Osteocyte (in vitro differentiated cells): ENCODE measurements at regions not wholly inside any gene's neighbourhood (a gene's known extent, or its start where the extent isn't known, plus 50 kb on each side); places are given as distances from the start of the nearest gene placed in this dataset.

Source experiments
- DNase-seq: peaks from one replicate; pipeline ENCODE4 v3.0.0; 2021; ENCODE audit warnings: mixed read lengths; ENCODE audit not compliant: unreplicated experiment; ENCODE audit errors: extremely low spot score
- H3K27ac Mint-ChIP-seq: one replicate; pipeline ENCODE4 v1.8.0; 2021; ENCODE audit warnings: mild to moderate bottlenecking, mixed read lengths; ENCODE audit not compliant: unreplicated experiment
- H3K27me3 Mint-ChIP-seq: one replicate; pipeline ENCODE4 v1.8.0; 2021; ENCODE audit warnings: mixed read lengths; ENCODE audit not compliant: unreplicated experiment
- H3K36me3 Mint-ChIP-seq: one replicate; pipeline ENCODE4 v1.8.0; 2021; ENCODE audit warnings: mixed read lengths; ENCODE audit not compliant: unreplicated experiment
- H3K4me1 Mint-ChIP-seq: one replicate; pipeline ENCODE4 v1.8.0; 2021; ENCODE audit warnings: mixed read lengths; ENCODE audit not compliant: unreplicated experiment
- H3K4me3 Mint-ChIP-seq: one replicate; pipeline ENCODE4 v1.8.0; 2021; ENCODE audit warnings: mild to moderate bottlenecking, moderate library complexity, mixed read lengths; ENCODE audit not compliant: unreplicated experiment
- H3K9me3 Mint-ChIP-seq: one replicate; pipeline ENCODE4 v1.8.0; 2021; ENCODE audit warnings: mixed read lengths; ENCODE audit not compliant: unreplicated experiment
- CTCF ChIP-seq: fragments of 200-600 bp; sonication (generic); IDR thresholded peaks from 2 replicates; pipeline ENCODE4 v1.5.0; 2021; ENCODE audit warnings: antibody characterized with exemption, mild to moderate bottlenecking, moderate library complexity

GRCh38 chr1:90807329-90807728 lies 90.2 kb upstream of the BARHL2 start:
- Mint-ChIP-seq H3K9me3 (peaks cover 14% of the 10 kb centered on the region), H3K4me1 (no peaks in the 10 kb centered on the region), H3K36me3 (no peaks in the 10 kb centered on the region), H3K4me3 (no peak overlapping the region), H3K27ac (no peak overlapping the region), H3K27me3 (peaks cover 8% of the 10 kb centered on the region)
- no peak for DNase-seq
- no peak for TF ChIP-seq CTCF

- H3K27me3 Mint-ChIP-seq: peaks cover 5% of the 10 kb centered on the region
- peaks cover 14% of the 10 kb centered on the region for H3K9me3 Mint-ChIP-seq
- no peak for DNase-seq
- no peaks in the 10 kb centered on the region for H3K36me3 Mint-ChIP-seq
- no peak overlapping the region for H3K4me3 Mint-ChIP-seq
- H3K27ac Mint-ChIP-seq: no peak overlapping the region
- TF ChIP-seq CTCF: no peak
- H3K4me1 Mint-ChIP-seq: no peaks in the 10 kb centered on the region
Observed at GRCh38 chr1:90802622-90803021, 85.5 kb upstream of the BARHL2 start.

- Mint-ChIP-seq H3K27ac (no peak overlapping the region), H3K4me1 (no peaks in the 10 kb centered on the region)
- DNase-seq: no peak
Observed at GRCh38 chr1:90800012-90800717, 83.1 kb upstream of the BARHL2 start.

GRCh38 chr1:90799326-90799725 lies 82.2 kb upstream of the BARHL2 start:
- H3K27me3 Mint-ChIP-seq: peaks cover 5% of the 10 kb centered on the region
- TF ChIP-seq CTCF: no peak
- no peaks in the 10 kb centered on the region for H3K4me1 Mint-ChIP-seq
- H3K9me3 Mint-ChIP-seq: peaks cover 5% of the 10 kb centered on the region
- H3K4me3 Mint-ChIP-seq: no peak overlapping the region
- DNase-seq: no peak
- no peak overlapping the region for H3K27ac Mint-ChIP-seq
- no peaks in the 10 kb centered on the region for H3K36me3 Mint-ChIP-seq

More at GRCh38 chr1:90800012-90800717, 83.1 kb upstream of the BARHL2 start:
- H3K27me3 Mint-ChIP-seq: peaks cover 5% of the 10 kb centered on the region
- no peak overlapping the region for H3K4me3 Mint-ChIP-seq
- TF ChIP-seq CTCF: no peak
- no peaks in the 10 kb centered on the region for H3K36me3 Mint-ChIP-seq
- peaks cover 10% of the 10 kb centered on the region for H3K9me3 Mint-ChIP-seq

- TF ChIP-seq CTCF: no peak
- DNase-seq: no peak
- no peak overlapping the region for H3K4me3 Mint-ChIP-seq
- peaks cover 5% of the 10 kb centered on the region for H3K27me3 Mint-ChIP-seq
- H3K27ac Mint-ChIP-seq: no peak overlapping the region
- no peaks in the 10 kb centered on the region for H3K36me3 Mint-ChIP-seq
- H3K4me1 Mint-ChIP-seq: no peaks in the 10 kb centered on the region
- peaks cover 4% of the 10 kb centered on the region for H3K9me3 Mint-ChIP-seq
Observed at GRCh38 chr1:90798883-90799282, 81.8 kb upstream of the BARHL2 start.
